Adrenal gland (tissue), 9 donors: ENCODE measurements at regions not wholly inside any gene's neighbourhood (a gene's known extent, or its start where the extent isn't known, plus 50 kb on each side); places are given as distances from the start of the nearest gene placed in this dataset.
A peak's percentile ranks its signal among the peaks of the same experiment; 100 is the strongest.

Source experiments
- DNase-seq, 7 donors: peaks; one replicate each; pipeline ENCODE4 v3.0.0-alpha.2; 2019 to 2020
- H3K27ac ChIP-seq, 5 donors: fragments of 200-600 bp; sonication (generic) in 4 of 5; 1 replicate in 3 of 5; 2 replicates in 2 of 5; pipeline versions ENCODE4 v1.5.1 to v1.8.0; 2016 to 2020; ENCODE audit warnings: mild to moderate bottlenecking in 1 of 5
- H3K27me3 ChIP-seq: fragments of 200-600 bp; 2 replicates; pipeline ENCODE4 v1.8.0; 2021
- H3K36me3 ChIP-seq, 2 donors: fragments of 200-600 bp; replicated peaks in 1 of 2; 1 replicate in 1 of 2; 2 replicates in 1 of 2; pipeline versions ENCODE4 v1.5.1 to v1.8.0; 2018 to 2022
- H3K4me1 ChIP-seq, 2 donors: fragments of 200-600 bp; replicated peaks in 1 of 2; 1 replicate in 1 of 2; 2 replicates in 1 of 2; pipeline versions ENCODE4 v1.5.1 to v1.8.0; 2018 to 2021
- H3K4me3 ChIP-seq, 4 donors: fragments of 200-600 bp; sonication (generic) in 3 of 4; one replicate each; pipeline ENCODE4 v1.5.1; 2016 to 2018
- H3K9me3 ChIP-seq, 3 donors: fragments of 200-600 bp; sonication (generic) in 1 of 3; replicated peaks in 1 of 3; 1 replicate in 2 of 3; 2 replicates in 1 of 3; pipeline versions ENCODE4 v1.5.1 to v1.8.0; 2016 to 2021
- POLR2A ChIP-seq, 2 donors: fragments of 450-650 bp; IDR thresholded peaks; one replicate each; pipeline ENCODE4 v1.6.1; 2017; ENCODE audit warnings: antibody characterized with exemption in 2 of 2, mild to moderate bottlenecking in 2 of 2, moderate library complexity in 1 of 2
- WGBS, 4 donors: extraction: QIAGEN DNeasy Blood & Tissue Kit in 2 of 4; methylation state at CpG; one replicate each; pipeline versions ENCODE4 v1.1.5 to v1.1.7; 2013 to 2017; 5-methylcytosine and 5-hydroxymethylcytosine counted together
- intact Hi-C, 2 donors: fragments of 100-400 bp; cut with DNase I; formaldehyde crosslinking; loops; one replicate each; pipeline versions ENCODE4 v1.14.1 to v1.15.0; 2022 to 2023
- TF ChIP-seq, protein P1 (sequence below), 6 experiments: fragments of 450-650 bp in 4 of 6; fragments of 200-600 bp in 2 of 6; sonication (generic) in 1 of 6; IDR thresholded peaks; 1 replicate in 5 of 6; 2 replicates in 1 of 6; pipeline versions ENCODE4 v1.5.1 to v1.8.0; 2016 to 2021; ENCODE audit warnings: antibody characterized with exemption in 6 of 6, mild to moderate bottlenecking in 2 of 6, moderate library complexity in 1 of 6
- donor health status: healthy with polysubstance abuse.
- donor health status: Bipolar disorder and iron deficiency.
- donor health status: DM: yes; HTN: yes; CAD: no.
- donor health status: DM: no; HTN: no; CAD: no.
- donor health status: DM: no; HTN: no; CAD: no.

DNA sequence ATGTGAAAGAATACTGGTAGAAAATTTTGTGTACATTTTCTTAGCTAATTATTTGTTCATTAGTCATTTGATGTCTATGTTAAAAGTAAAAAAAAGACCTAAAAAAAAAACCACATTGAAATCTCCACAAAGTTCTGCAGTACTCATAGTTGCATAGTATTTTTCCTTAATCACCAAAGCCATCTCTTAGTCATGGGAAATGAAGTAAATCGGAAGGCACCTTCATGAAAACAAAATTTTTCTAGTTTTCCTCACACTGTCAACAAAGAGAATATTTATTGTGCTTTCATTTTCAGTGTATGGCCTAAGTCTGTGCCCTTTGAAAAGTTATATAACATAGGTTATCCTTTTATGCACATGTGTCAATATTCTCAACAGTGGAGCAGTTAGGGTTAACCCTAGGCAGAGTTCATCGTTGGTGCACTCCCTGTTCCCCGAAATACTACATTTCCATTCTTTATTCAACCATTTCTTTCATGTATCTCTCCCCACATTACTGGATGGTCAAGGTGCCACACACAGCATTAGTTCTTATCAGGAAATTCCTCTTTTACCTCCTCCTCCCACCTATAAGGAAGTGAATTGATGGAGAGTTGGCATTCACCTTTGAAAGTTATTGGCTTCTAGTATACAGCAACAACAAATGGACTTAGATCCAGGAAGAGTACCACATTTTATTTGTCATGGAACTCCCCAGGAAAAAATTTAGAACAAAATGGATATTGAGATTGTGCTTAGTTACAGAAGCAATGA is 93.1 kb downstream of the NUDT12 start:
- no peaks in the 10 kb centered on the region for H3K9me3 ChIP-seq
- DNase-seq = no peak
- 78 to 89% (median 85%) methylated on average over 3 of the region's 3 CpGs for WGBS, 4 donors

GRCh38 chr5:103467831-103468230 is 94.8 kb downstream of the NUDT12 start:
- TF ChIP-seq, protein P1, sequence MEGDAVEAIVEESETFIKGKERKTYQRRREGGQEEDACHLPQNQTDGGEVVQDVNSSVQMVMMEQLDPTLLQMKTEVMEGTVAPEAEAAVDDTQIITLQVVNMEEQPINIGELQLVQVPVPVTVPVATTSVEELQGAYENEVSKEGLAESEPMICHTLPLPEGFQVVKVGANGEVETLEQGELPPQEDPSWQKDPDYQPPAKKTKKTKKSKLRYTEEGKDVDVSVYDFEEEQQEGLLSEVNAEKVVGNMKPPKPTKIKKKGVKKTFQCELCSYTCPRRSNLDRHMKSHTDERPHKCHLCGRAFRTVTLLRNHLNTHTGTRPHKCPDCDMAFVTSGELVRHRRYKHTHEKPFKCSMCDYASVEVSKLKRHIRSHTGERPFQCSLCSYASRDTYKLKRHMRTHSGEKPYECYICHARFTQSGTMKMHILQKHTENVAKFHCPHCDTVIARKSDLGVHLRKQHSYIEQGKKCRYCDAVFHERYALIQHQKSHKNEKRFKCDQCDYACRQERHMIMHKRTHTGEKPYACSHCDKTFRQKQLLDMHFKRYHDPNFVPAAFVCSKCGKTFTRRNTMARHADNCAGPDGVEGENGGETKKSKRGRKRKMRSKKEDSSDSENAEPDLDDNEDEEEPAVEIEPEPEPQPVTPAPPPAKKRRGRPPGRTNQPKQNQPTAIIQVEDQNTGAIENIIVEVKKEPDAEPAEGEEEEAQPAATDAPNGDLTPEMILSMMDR (IDR thresholded peaks at IDR 0.05) = no peak
- no peak for TF ChIP-seq POLR2A (IDR thresholded peaks at IDR 0.05)
- Histone ChIP-seq H3K9me3 (no peaks in the 10 kb centered on the region), H3K36me3 (no peaks in the 10 kb centered on the region), H3K27ac (no peak overlapping the region), H3K4me1 (peaks cover 11 to 18% of the 10 kb centered on the region in 2 donors), H3K27me3 (no peaks in the 10 kb centered on the region), H3K4me3 (no peak overlapping the region)
- WGBS, 4 donors = 79 to 85% (median 83%) methylated on average over 3 of the region's 3 CpGs
- DNase-seq = no peak
- intact Hi-C loops = no loop called here

More for the DNA sequence above, 93.1 kb downstream of the NUDT12 start:
- no peak overlapping the region for H3K27ac ChIP-seq
- no peak for TF ChIP-seq POLR2A (IDR thresholded peaks at IDR 0.05)
- TF ChIP-seq, protein P1 (IDR thresholded peaks at IDR 0.05) = no peak
- no peaks in the 10 kb centered on the region for H3K36me3 ChIP-seq
- intact Hi-C loops = loop anchor here in 1 of 2 donors (10.0 kb wide), 1 partner anchor 215 kb away; the partner anchor contains the start of gene MACIR
- H3K4me1 ChIP-seq = peaks cover 11 to 19% of the 10 kb centered on the region in 2 donors
- no peaks in the 10 kb centered on the region for H3K27me3 ChIP-seq
- H3K4me3 ChIP-seq = no peak overlapping the region

DNA sequence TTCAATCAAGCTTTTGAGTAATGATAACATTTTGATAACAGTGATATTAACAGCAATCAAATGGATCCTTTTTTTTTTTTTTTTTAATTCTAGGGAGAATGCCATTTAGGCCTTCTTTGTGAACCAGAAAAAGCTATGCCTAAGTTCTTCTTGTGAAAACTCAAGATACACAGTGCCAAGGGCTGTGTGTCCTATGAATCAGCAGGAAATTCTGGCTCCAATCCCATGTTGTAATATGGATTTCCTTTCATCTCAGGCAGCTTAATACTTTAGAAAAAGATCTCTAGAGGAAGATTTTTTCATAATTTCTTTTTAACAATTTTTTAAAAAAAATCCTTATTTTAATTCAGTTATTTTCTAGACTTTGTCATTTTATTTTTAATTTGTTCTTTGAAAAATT is 96.1 kb downstream of the NUDT12 start:
- Histone ChIP-seq H3K4me3 (no peak overlapping the region), H3K27ac (no peak overlapping the region), H3K36me3 (no peaks in the 10 kb centered on the region), H3K9me3 (no peaks in the 10 kb centered on the region), H3K27me3 (no peaks in the 10 kb centered on the region), H3K4me1 (peaks cover 9 to 11% of the 10 kb centered on the region in 2 donors)
- intact Hi-C loops = no loop called here
- no peak for TF ChIP-seq POLR2A (IDR thresholded peaks at IDR 0.05)
- TF ChIP-seq, protein P1 (IDR thresholded peaks at IDR 0.05) = no peak
- peak in 3 of 7 donors; percentile 13 to 23 (median 15) for DNase-seq

DNA sequence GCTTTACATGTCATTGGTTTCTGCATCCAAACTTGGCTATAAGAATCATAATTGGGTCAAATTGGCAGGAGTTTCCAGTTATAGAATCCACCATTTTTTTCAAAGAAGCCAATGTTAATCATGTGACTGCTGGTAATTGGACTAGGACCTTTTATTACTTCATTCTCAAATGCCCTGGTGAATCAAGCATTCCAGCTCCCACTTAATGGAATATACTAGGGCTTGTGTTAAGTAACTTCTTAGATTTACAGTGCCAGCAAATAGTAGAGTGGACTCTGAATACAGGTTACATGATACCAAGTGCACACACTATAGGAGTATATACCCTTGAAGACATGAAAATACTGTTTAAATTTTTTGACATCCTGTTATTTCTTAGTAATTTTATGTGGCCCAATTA is 96.7 kb downstream of the NUDT12 start:
- no peak for DNase-seq
- Histone ChIP-seq H3K27ac (no peak overlapping the region), H3K4me3 (no peak overlapping the region), H3K36me3 (no peaks in the 10 kb centered on the region), H3K27me3 (no peaks in the 10 kb centered on the region), H3K4me1 (peaks cover 9 to 11% of the 10 kb centered on the region in 2 donors), H3K9me3 (no peaks in the 10 kb centered on the region)
- TF ChIP-seq, protein P1 (IDR thresholded peaks at IDR 0.05) = no peak
- TF ChIP-seq POLR2A (IDR thresholded peaks at IDR 0.05) = no peak
- intact Hi-C loops = no loop called here
